Kidney (tissue), 13 donors: ENCODE measurements at regions not wholly inside any gene's neighbourhood (a gene's known extent, or its start where the extent isn't known, plus 50 kb on each side); places are given as distances from the start of the nearest gene placed in this dataset.
A peak's percentile ranks its signal among the peaks of the same experiment; 100 is the strongest.

Experiments
- DNase-seq, 5 donors: peaks; one replicate each; pipeline ENCODE4 v3.0.0-alpha.2; 2013 to 2020
- FAIRE-seq: peaks from 2 replicates; lab custom pipeline; 2012; peaks lifted over from hg19 to GRCh38; lab: Jason Lieb, UNC
- H3K27ac ChIP-seq, 2 donors: one replicate each; pipeline ENCODE4 v1.7.0; 2013; ENCODE audit warnings: low read depth in 2 of 2, low read length in 2 of 2, inconsistent platforms in 1 of 2
- H3K27me3 ChIP-seq: one replicate; pipeline ENCODE4 v1.7.1; 2013; ENCODE audit warnings: low read length, inconsistent platforms; ENCODE audit not compliant: control insufficient read depth, insufficient read depth
- H3K36me3 ChIP-seq, 3 donors: one replicate each; pipeline versions ENCODE4 v1.7.0 to v1.7.1; 2013; ENCODE audit warnings: low read length in 3 of 3, control low read depth in 1 of 3, inconsistent platforms in 1 of 3; ENCODE audit not compliant: insufficient read depth in 3 of 3, control insufficient read depth in 2 of 3
- H3K4me1 ChIP-seq, 3 donors: one replicate each; pipeline versions ENCODE4 v1.7.0 to v1.7.1; 2013; ENCODE audit warnings: low read length in 3 of 3, inconsistent platforms in 1 of 3, low read depth in 1 of 3; ENCODE audit not compliant: control insufficient read depth in 2 of 3, insufficient read depth in 2 of 3
- H3K4me3 ChIP-seq, 3 donors: one replicate each; pipeline versions ENCODE4 v1.7.0 to v1.8.1; 2013; ENCODE audit warnings: low read length in 3 of 3, control low read depth in 1 of 3, inconsistent platforms in 1 of 3
- H3K9ac ChIP-seq, 3 donors: one replicate each; pipeline versions ENCODE4 v1.7.0 to v1.7.1; 2013; ENCODE audit warnings: low read length in 3 of 3, control low read depth in 1 of 3, inconsistent platforms in 1 of 3
- H3K9me3 ChIP-seq, 3 donors: one replicate each; pipeline versions ENCODE4 v1.7.0 to v1.7.1; 2013; ENCODE audit warnings: low read length in 3 of 3, control low read depth in 1 of 3, inconsistent platforms in 1 of 3; ENCODE audit not compliant: control insufficient read depth in 2 of 3, insufficient read depth in 1 of 3
- CTCF ChIP-seq: IDR thresholded peaks from 3 replicates; pipeline ENCODE4 v1.5.1; 2012; ENCODE audit warnings: mild to moderate bottlenecking, moderate library complexity, borderline replicate concordance; ENCODE audit not compliant: insufficient read depth; ENCODE audit errors: extremely low read depth
- intact Hi-C: fragments of 100-400 bp; cut with DNase I; formaldehyde crosslinking; loops from one replicate; pipeline ENCODE4 v1.11.1; 2022
- donor health status: control.
- donor health status: control.
- donor health status: control.
- donor health status: control.
- donor health status: control.
- donor health status: DM: yes; HTN: yes; CAD: no.
- donor health status: Normal renal cell carcinoma (clear cell type).

- Histone ChIP-seq H3K27ac (no peak overlapping the region), H3K27me3 (no peaks in the 10 kb centered on the region), H3K9me3 (no peaks in the 10 kb centered on the region), H3K4me1 (no peaks in the 10 kb centered on the region), H3K4me3 (no peak overlapping the region), H3K36me3 (no peaks in the 10 kb centered on the region), H3K9ac (no peak overlapping the region)
- TF ChIP-seq CTCF, result no peak
- no peak for FAIRE-seq
- DNase-seq, result peak in 1 of 5 donors; percentile 51
- intact Hi-C loops, result no loop called here
Observed at GRCh38 chr3:83477563-83477962, 1481.2 kb upstream of the CADM2 start.

GRCh38 chr3:83482402-83483070 is 1476.3 kb upstream of the CADM2 start:
- Histone ChIP-seq H3K27me3 (no peaks in the 10 kb centered on the region), H3K4me1 (no peaks in the 10 kb centered on the region), H3K27ac (no peak overlapping the region), H3K36me3 (no peaks in the 10 kb centered on the region), H3K4me3 (no peak overlapping the region), H3K9me3 (no peaks in the 10 kb centered on the region), H3K9ac (no peak overlapping the region)
- DNase-seq (no peak), FAIRE-seq (no peak)
- TF ChIP-seq CTCF, result no peak
- intact Hi-C loops, result no loop called here

- TF ChIP-seq CTCF, result no peak
- intact Hi-C loops, result no loop called here
- no peak for FAIRE-seq
- no peaks in the 10 kb centered on the region for H3K27me3 ChIP-seq
- H3K9me3 ChIP-seq, result peaks cover 0 to 4% (median 0%) of the 10 kb centered on the region in 3 donors
- no peak overlapping the region for H3K9ac ChIP-seq
- H3K4me1 ChIP-seq, result no peaks in the 10 kb centered on the region
- H3K36me3 ChIP-seq, result no peaks in the 10 kb centered on the region
- H3K27ac ChIP-seq, result no peak overlapping the region
- DNase-seq, result no peak
- no peak overlapping the region for H3K4me3 ChIP-seq
Observed at GRCh38 chr3:83496462-83496861, 1462.3 kb upstream of the CADM2 start.
